Limb (tissue), 2 donors: ENCODE measurements at regions not wholly inside any gene's neighbourhood (a gene's known extent, or its start where the extent isn't known, plus 50 kb on each side); places are given as distances from the start of the nearest gene placed in this dataset.

Experiments used
- DNase-seq, 2 donors: peaks; one replicate each; pipeline ENCODE4 v3.0.0-alpha.2; 2016; ENCODE audit errors: extremely low spot score in 2 of 2

DNA sequence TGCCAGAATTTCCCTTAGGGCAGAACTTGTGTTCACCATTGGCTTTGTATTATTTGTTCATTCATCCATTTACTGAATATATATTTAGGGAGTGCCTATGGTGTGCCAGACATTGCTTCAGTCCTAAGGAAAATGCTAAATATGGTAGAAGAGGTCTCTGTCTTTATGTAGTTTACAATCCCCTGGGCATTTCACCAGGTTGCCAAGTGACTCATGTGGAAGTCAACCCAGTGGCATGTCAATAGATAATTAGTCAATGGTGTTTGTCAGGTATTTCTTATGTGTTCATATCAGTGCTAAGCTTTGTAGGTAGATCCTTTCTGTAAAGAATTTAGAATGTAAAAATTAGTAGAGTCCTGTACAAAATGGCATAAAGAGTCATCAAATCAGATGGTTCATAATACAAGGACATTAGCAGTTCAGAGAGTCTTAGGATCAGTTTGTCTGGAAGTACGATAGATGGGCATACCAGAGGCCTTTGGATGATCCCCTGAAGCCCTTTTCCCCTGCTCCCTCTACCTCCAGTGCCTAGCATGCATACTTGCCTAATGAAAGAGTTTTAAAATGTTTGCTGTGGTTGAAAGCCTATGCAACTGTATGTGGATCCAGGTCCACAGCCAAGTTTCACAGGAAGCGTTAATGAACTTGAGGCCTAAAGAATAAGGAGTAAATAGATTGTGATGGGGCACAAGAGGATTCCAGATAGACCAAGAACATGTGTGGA is 58.5 kb upstream of the SESN3 start:
- DNase-seq = no peak

- DNase-seq = no peak
These were observed 53.4 kb upstream of the SESN3 start for GRCh38 chr11:95284057-95285052.

DNA sequence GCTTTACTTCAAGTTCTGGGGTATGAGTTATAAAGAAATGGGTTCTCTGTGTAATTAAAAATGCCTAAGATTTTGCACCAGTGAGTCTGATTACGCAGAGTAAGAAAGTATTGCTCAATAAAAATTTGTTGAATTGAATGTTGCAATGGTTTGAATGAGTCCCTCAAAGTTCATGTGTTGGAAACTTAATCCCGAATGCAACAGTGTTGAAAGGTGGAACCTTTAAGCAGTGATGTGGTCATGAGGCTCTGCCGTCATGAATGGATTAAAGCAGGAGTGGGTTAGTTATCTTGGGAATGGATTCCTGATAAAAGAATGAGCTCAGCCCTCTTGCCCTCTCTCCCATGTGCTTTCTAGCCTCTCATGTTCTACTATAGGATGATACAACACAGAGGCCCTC is 52.6 kb upstream of the SESN3 start:
- no peak for DNase-seq

GRCh38 chr11:95283146-95283545 is 52.1 kb upstream of the SESN3 start:
- no peak for DNase-seq

- DNase-seq = no peak
These were observed 51.3 kb upstream of the SESN3 start for GRCh38 chr11:95282291-95282751.
